Left ventricle myocardium inferior (tissue), 1 donor: ENCODE measurements at regions not wholly inside any gene's neighbourhood (a gene's known extent, or its start where the extent isn't known, plus 50 kb on each side); places are given as distances from the start of the nearest gene placed in this dataset.

Experiments
- DNase-seq: peaks from one replicate; pipeline ENCODE4 v3.0.0-alpha.2; 2020
- H3K27ac ChIP-seq: fragments of 200-600 bp; replicated peaks from 2 replicates; pipeline ENCODE4 v1.8.0; 2021
- H3K27me3 ChIP-seq: fragments of 200-600 bp; 2 replicates; pipeline ENCODE4 v1.8.0; 2021; ENCODE audit warnings: low read depth
- H3K36me3 ChIP-seq: fragments of 200-600 bp; 2 replicates; pipeline ENCODE4 v1.8.0; 2021
- H3K4me1 ChIP-seq: fragments of 200-600 bp; 2 replicates; pipeline ENCODE4 v1.8.0; 2021
- H3K4me3 ChIP-seq: fragments of 200-600 bp; 2 replicates; pipeline ENCODE4 v1.8.0; 2021; ENCODE audit warnings: mild to moderate bottlenecking, moderate library complexity
- H3K9me3 ChIP-seq: fragments of 200-600 bp; replicated peaks from 2 replicates; pipeline ENCODE4 v1.8.0; 2021
- CTCF ChIP-seq: fragments of 200-600 bp; IDR thresholded peaks from 2 replicates; pipeline ENCODE4 v1.8.0; 2021; ENCODE audit warnings: antibody characterized with exemption, mild to moderate bottlenecking, borderline replicate concordance
- intact Hi-C: fragments of 100-400 bp; cut with micrococcal nuclease; formaldehyde crosslinking; loops from one replicate; pipeline ENCODE4 v1.11.0; 2022
- donor health status: DM: no; HTN: yes; CAD: no; lungs with severe emphysema.

GRCh38 chr1:113219828-113220227 is 146.8 kb downstream of the LRIG2 start:
- no peak overlapping the region for H3K27ac ChIP-seq
- intact Hi-C loops, result no loop called here

GRCh38 chr1:113223040-113223439 is 150.0 kb downstream of the LRIG2 start:
- DNase-seq, result no peak
- Histone ChIP-seq H3K36me3 (no peaks in the 10 kb centered on the region), H3K4me3 (no peak overlapping the region), H3K27ac (no peak overlapping the region), H3K27me3 (peaks cover 4% of the 10 kb centered on the region), H3K4me1 (no peaks in the 10 kb centered on the region), H3K9me3 (no peaks in the 10 kb centered on the region)
- TF ChIP-seq CTCF, result no peak
- intact Hi-C loops, result no loop called here

More at GRCh38 chr1:113219828-113220227, 146.8 kb downstream of the LRIG2 start:
- Histone ChIP-seq H3K27me3 (no peaks in the 10 kb centered on the region), H3K4me1 (no peaks in the 10 kb centered on the region), H3K9me3 (peaks cover 5% of the 10 kb centered on the region), H3K4me3 (no peak overlapping the region), H3K36me3 (no peaks in the 10 kb centered on the region)
- DNase-seq, result no peak
- no peak for TF ChIP-seq CTCF

GRCh38 chr1:113223546-113223945 is 150.5 kb downstream of the LRIG2 start:
- H3K9me3 ChIP-seq, result no peaks in the 10 kb centered on the region
- no peaks in the 10 kb centered on the region for H3K36me3 ChIP-seq
- DNase-seq, result peak; percentile 36
- no peaks in the 10 kb centered on the region for H3K4me1 ChIP-seq
- no peak for TF ChIP-seq CTCF
- no peak overlapping the region for H3K27ac ChIP-seq
- H3K4me3 ChIP-seq, result no peak overlapping the region
- intact Hi-C loops, result no loop called here
- peaks cover 4% of the 10 kb centered on the region for H3K27me3 ChIP-seq

- no peak for TF ChIP-seq CTCF
- no peak for DNase-seq
- Histone ChIP-seq H3K36me3 (no peaks in the 10 kb centered on the region), H3K27ac (peak overlapping the region; percentile 51), H3K4me1 (no peaks in the 10 kb centered on the region), H3K4me3 (peak overlapping the region; percentile 36), H3K9me3 (no peaks in the 10 kb centered on the region), H3K27me3 (peaks cover 20% of the 10 kb centered on the region)
- intact Hi-C loops, result no loop called here
Observed at GRCh38 chr1:113226148-113226547, 153.2 kb downstream of the LRIG2 start.

- H3K9me3 ChIP-seq, result no peaks in the 10 kb centered on the region
- DNase-seq, result no peak
- intact Hi-C loops, result no loop called here
- H3K36me3 ChIP-seq, result no peaks in the 10 kb centered on the region
- TF ChIP-seq CTCF, result no peak
- no peak overlapping the region for H3K4me3 ChIP-seq
- H3K27me3 ChIP-seq, result peaks cover 27% of the 10 kb centered on the region
- no peaks in the 10 kb centered on the region for H3K4me1 ChIP-seq
- no peak overlapping the region for H3K27ac ChIP-seq
Observed at GRCh38 chr1:113231866-113232265, 158.4 kb upstream of the MAGI3 start.

- DNase-seq, result no peak
- intact Hi-C loops, result no loop called here
- no peak overlapping the region for H3K27ac ChIP-seq
- H3K9me3 ChIP-seq, result no peaks in the 10 kb centered on the region
- H3K4me1 ChIP-seq, result no peaks in the 10 kb centered on the region
- no peaks in the 10 kb centered on the region for H3K36me3 ChIP-seq
- no peak overlapping the region for H3K4me3 ChIP-seq
- no peak for TF ChIP-seq CTCF
- H3K27me3 ChIP-seq, result peaks cover 38% of the 10 kb centered on the region
Observed at GRCh38 chr1:113233441-113233840, 156.9 kb upstream of the MAGI3 start.
